Caco-2 (cell line): ENCODE measurements at regions not wholly inside any gene's neighbourhood (a gene's known extent, or its start where the extent isn't known, plus 50 kb on each side); places are given as distances from the start of the nearest gene placed in this dataset.

ENCODE experiments used
- BruUV-seq: library from RNA; stranded (reverse); fragments of 400-500 nt; replicated peaks from 2 replicates; lab custom pipeline; 2021; lab: Mats Ljungman, UMichigan
- CTCF ChIA-PET: fragments of 300-600 bp; sonication (Branson Sonifier 250); formaldehyde crosslinking; loops from one replicate; lab custom pipeline; 2022; ENCODE audit warnings: antibody characterized with exemption; lab: Charles Lee
- POLR2A ChIA-PET: fragments of 300-600 bp; sonication (Branson Sonifier 250); formaldehyde crosslinking; loops from one replicate; lab custom pipeline; 2022; ENCODE audit warnings: antibody characterized with exemption; lab: Charles Lee
- DNase-seq, 2 experiments: peaks; one replicate each; pipeline versions ENCODE4 v3.0.0 to v3.0.0-alpha.2; 2020 to 2022
- H3K27me3 ChIP-seq: replicated peaks from 2 replicates; pipeline ENCODE4 v1.6.0; 2011; ENCODE audit warnings: low read length; ENCODE audit not compliant: control insufficient read depth, insufficient read depth
- H3K36me3 ChIP-seq: 2 replicates; pipeline ENCODE4 v1.5.1; 2011; ENCODE audit warnings: low read length; ENCODE audit not compliant: control insufficient read depth, insufficient read depth
- H3K4me1 ChIP-seq: fragments of 250-450 bp; sonication (Bioruptor Pico); 2 replicates; pipeline ENCODE4 v1.5.1; 2020; ENCODE audit warnings: mild to moderate bottlenecking
- H3K4me3 ChIP-seq: 2 replicates; pipeline ENCODE4 v1.5.1; 2011; ENCODE audit warnings: low read depth, mild to moderate bottlenecking, control low read depth, low read length
- H3K9me3 ChIP-seq: fragments of 250-450 bp; sonication (Bioruptor Pico); 2 replicates; pipeline ENCODE4 v1.5.1; 2020; ENCODE audit warnings: mild to moderate bottlenecking, moderate library complexity
- H3K27ac Mint-ChIP-seq: one replicate; pipeline ENCODE4 v1.8.0; 2022; ENCODE audit warnings: mixed read lengths; ENCODE audit not compliant: unreplicated experiment
- H3K27me3 Mint-ChIP-seq: one replicate; pipeline ENCODE4 v1.8.0; 2022; ENCODE audit warnings: mixed read lengths; ENCODE audit not compliant: insufficient read depth, unreplicated experiment
- H3K36me3 Mint-ChIP-seq: one replicate; pipeline ENCODE4 v1.8.0; 2022; ENCODE audit warnings: mild to moderate bottlenecking, mixed read lengths; ENCODE audit not compliant: insufficient read depth, unreplicated experiment
- H3K4me1 Mint-ChIP-seq: one replicate; pipeline ENCODE4 v1.8.0; 2022; ENCODE audit warnings: low read depth, mixed read lengths; ENCODE audit not compliant: unreplicated experiment
- H3K4me3 Mint-ChIP-seq: one replicate; pipeline ENCODE4 v1.8.0; 2022; ENCODE audit warnings: mild to moderate bottlenecking, moderate library complexity, mixed read lengths; ENCODE audit not compliant: unreplicated experiment
- H3K9me3 Mint-ChIP-seq: one replicate; pipeline ENCODE4 v1.8.0; 2022; ENCODE audit warnings: mixed read lengths; ENCODE audit not compliant: unreplicated experiment
- intact Hi-C: fragments of 100-400 bp; cut with micrococcal nuclease; formaldehyde crosslinking; loops from one replicate; pipeline ENCODE4 v1.10.0; 2022; ENCODE audit not compliant: unreplicated experiment
- TF ChIP-seq, protein P1 (sequence below), 2 experiments: fragments of 200-600 bp in 1 of 2; IDR thresholded peaks; 1 replicate in 1 of 2; 2 replicates in 1 of 2; pipeline versions ENCODE4 v1.5.1 to v1.8.0; 2011 to 2022; ENCODE audit warnings: antibody characterized with exemption in 1 of 2, control low read depth in 1 of 2, inconsistent platforms in 1 of 2, low read depth in 1 of 2, low read length in 1 of 2, mild to moderate bottlenecking in 1 of 2, moderate library complexity in 1 of 2; ENCODE audit not compliant: insufficient read depth in 1 of 2, severe bottlenecking in 1 of 2, unreplicated experiment in 1 of 2

DNA sequence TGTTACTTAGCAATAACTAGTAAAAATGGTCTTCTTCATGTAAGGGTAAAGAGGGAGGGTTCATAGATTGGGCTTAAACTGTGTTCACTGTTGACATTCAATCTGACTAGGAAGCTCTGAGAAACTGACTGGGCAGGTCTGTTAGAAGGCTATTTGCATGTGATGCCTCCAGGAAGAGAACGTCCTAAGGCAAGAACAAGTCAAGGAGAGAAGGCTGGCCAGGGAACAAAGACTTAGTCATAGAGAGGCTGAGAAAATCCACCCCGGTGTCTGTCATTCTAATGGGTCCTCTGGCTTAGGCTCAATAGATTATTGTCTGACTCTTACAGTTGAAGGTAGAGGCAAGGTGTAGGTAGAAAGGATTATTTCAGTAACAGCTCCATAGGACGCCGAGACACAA is 50.3 kb upstream of the CD44 start:
- Histone ChIP-seq H3K4me3 (no peak overlapping the region), H3K4me1 (no peaks in the 10 kb centered on the region), H3K36me3 (no peaks in the 10 kb centered on the region), H3K27me3 (no peaks in the 10 kb centered on the region), H3K9me3 (0 out of 2 replicates have a peak, but pooled peaks cover 2% of the 10 kb centered on the region)
- no peak for DNase-seq
- no peak overlapping the region for H3K4me3 Mint-ChIP-seq
- H3K36me3 Mint-ChIP-seq: no peaks in the 10 kb centered on the region
- no peak overlapping the region for H3K27ac Mint-ChIP-seq
- BruUV-seq: no TSS peak
- TF ChIP-seq, protein P1, sequence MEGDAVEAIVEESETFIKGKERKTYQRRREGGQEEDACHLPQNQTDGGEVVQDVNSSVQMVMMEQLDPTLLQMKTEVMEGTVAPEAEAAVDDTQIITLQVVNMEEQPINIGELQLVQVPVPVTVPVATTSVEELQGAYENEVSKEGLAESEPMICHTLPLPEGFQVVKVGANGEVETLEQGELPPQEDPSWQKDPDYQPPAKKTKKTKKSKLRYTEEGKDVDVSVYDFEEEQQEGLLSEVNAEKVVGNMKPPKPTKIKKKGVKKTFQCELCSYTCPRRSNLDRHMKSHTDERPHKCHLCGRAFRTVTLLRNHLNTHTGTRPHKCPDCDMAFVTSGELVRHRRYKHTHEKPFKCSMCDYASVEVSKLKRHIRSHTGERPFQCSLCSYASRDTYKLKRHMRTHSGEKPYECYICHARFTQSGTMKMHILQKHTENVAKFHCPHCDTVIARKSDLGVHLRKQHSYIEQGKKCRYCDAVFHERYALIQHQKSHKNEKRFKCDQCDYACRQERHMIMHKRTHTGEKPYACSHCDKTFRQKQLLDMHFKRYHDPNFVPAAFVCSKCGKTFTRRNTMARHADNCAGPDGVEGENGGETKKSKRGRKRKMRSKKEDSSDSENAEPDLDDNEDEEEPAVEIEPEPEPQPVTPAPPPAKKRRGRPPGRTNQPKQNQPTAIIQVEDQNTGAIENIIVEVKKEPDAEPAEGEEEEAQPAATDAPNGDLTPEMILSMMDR (IDR thresholded peaks at IDR 0.05; ENCODE audit: insufficient read depth in 1 of 2, low read depth in 1 of 2, low read length in 1 of 2, severe bottlenecking in 1 of 2, unreplicated experiment in 1 of 2): no peak
- no peaks in the 10 kb centered on the region for H3K9me3 Mint-ChIP-seq
- H3K27me3 Mint-ChIP-seq: peaks cover 6% of the 10 kb centered on the region
- ChIA-PET POLR2A (interaction anchor here (0.6 kb wide), 1 partner anchor 85 kb away, joined by 4 read pairs; no protein-coding TSS in a partner anchor), CTCF (no interaction called here)
- intact Hi-C loops: no loop called here
- no peaks in the 10 kb centered on the region for H3K4me1 Mint-ChIP-seq
